HUES6 (cell line): ENCODE measurements at regions not wholly inside any gene's neighbourhood (a gene's known extent, or its start where the extent isn't known, plus 50 kb on each side); places are given as distances from the start of the nearest gene placed in this dataset.

Experiments used
- H3K27ac ChIP-seq: 2 replicates; pipeline ENCODE4 v1.7.0; 2013; ENCODE audit warnings: low read depth, mild to moderate bottlenecking, low read length, inconsistent platforms
- H3K27me3 ChIP-seq: 2 replicates; pipeline ENCODE4 v1.6.1; 2013; ENCODE audit warnings: low read length; ENCODE audit not compliant: control insufficient read depth, insufficient read depth
- H3K36me3 ChIP-seq: 2 replicates; pipeline ENCODE4 v1.6.1; 2013; ENCODE audit warnings: low read length; ENCODE audit not compliant: control insufficient read depth, insufficient read depth
- H3K4me1 ChIP-seq: 2 replicates; pipeline ENCODE4 v1.6.1; 2013; ENCODE audit warnings: low read length; ENCODE audit not compliant: control insufficient read depth, insufficient read depth
- H3K4me3 ChIP-seq: 2 replicates; pipeline ENCODE4 v1.5.1; 2013; ENCODE audit warnings: low read depth, low read length
- H3K9ac ChIP-seq: one replicate; pipeline ENCODE4 v1.6.1; 2013; ENCODE audit warnings: mild to moderate bottlenecking, low read length
- H3K9me3 ChIP-seq: 2 replicates; pipeline ENCODE4 v1.6.1; 2013; ENCODE audit warnings: low read depth, low read length; ENCODE audit not compliant: control insufficient read depth, insufficient read depth

DNA sequence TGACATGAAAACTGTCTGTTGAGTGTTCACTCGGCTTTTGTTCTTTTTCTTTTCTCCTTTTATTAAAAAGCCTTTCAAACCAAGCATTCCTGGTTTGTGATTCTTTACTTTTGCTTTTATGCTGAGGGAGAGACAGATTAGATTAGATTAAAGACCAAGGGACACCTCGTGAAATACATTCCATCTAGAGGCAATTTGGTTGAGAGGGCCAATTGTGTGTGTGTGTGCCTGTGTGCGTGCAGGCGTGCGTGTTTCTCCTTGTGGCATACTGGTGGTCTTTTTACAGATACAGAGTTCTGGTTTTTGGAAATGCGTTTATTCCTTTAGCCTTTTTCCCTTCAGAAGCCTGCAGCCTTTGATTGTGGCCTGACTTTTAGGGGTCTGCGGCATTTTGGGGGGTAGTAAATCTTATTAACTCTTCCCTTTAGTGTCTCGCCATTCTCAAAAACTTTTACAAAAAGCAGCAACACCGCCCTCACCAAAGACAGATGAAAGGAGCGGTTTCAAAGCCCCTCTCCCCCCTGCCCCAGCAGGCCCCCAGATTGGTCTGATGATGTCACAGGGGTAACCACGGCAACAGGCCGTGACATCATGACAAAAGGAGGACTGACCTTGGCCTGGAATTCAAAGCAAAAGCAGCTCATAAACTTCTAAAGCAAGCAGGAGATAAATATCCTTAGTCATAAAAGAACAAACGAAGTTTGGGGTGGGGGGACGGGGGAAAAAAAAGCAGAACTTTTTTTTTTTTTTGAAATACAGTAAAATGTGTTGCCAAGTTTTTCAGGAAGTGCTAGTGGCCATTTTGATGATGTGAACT is 84.1 kb upstream of the TBX3 start:
- no peaks in the 10 kb centered on the region; the same call in 1 of the 2 replicates for H3K4me1 ChIP-seq
- H3K9me3 ChIP-seq, result no peaks in the 10 kb centered on the region
- no peak overlapping the region for H3K27ac ChIP-seq
- H3K36me3 ChIP-seq, result no peaks in the 10 kb centered on the region
- no peaks in the 10 kb centered on the region for H3K27me3 ChIP-seq
- no peak overlapping the region for H3K4me3 ChIP-seq
- H3K9ac ChIP-seq, result no peak overlapping the region

- no peaks in the 10 kb centered on the region for H3K36me3 ChIP-seq
- H3K9me3 ChIP-seq, result no peaks in the 10 kb centered on the region
- H3K27me3 ChIP-seq, result no peaks in the 10 kb centered on the region
- no peak overlapping the region for H3K4me3 ChIP-seq
- H3K4me1 ChIP-seq, result no peaks in the 10 kb centered on the region; the same call in 1 of the 2 replicates
- H3K9ac ChIP-seq, result no peak overlapping the region
- no peak overlapping the region for H3K27ac ChIP-seq
Observed at GRCh38 chr12:114767084-114767760, 83.2 kb upstream of the TBX3 start.

- Histone ChIP-seq H3K27me3 (no peaks in the 10 kb centered on the region), H3K9me3 (no peaks in the 10 kb centered on the region), H3K4me1 (no peaks in the 10 kb centered on the region; the same call in 1 of the 2 replicates), H3K4me3 (no peak overlapping the region), H3K27ac (no peak overlapping the region), H3K9ac (no peak overlapping the region), H3K36me3 (no peaks in the 10 kb centered on the region)
Observed at GRCh38 chr12:114765960-114766691, 82.2 kb upstream of the TBX3 start.

GRCh38 chr12:114764510-114764909 is 80.5 kb upstream of the TBX3 start:
- Histone ChIP-seq H3K4me3 (no peak overlapping the region), H3K27me3 (no peaks in the 10 kb centered on the region), H3K36me3 (no peaks in the 10 kb centered on the region), H3K9me3 (no peaks in the 10 kb centered on the region), H3K27ac (no peak overlapping the region), H3K9ac (no peak overlapping the region), H3K4me1 (no peaks in the 10 kb centered on the region; the same call in 1 of the 2 replicates)

DNA sequence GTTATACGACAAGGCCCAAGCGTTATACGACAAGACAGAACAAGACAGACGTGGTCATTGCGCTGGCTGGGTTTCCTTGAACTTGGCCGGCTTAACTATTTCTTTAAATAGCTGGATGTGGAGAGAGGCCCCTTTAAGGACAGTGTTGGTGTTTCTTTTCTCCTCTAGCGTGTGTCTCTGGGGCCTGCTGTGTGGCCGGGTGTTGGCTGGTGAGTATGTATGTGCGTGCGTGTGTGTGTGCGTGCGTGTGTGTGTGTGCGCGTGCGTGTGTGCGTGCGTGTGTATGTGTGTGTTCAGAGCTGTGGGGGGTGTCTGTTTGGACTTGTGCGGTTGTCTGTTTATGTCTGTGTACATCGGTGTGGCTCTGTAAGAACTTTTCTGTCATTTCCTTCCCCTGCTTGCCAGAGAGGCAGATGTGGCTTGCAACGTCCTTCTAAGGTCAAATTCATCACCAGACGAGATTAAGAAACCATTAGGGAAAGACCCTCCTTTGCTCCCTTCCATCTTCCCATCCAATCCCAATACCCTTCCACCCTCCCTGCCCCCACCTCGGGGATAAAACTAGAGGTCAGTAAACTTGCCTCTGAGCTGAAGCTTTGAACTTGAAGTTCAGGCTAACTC is 78.6 kb upstream of the TBX3 start:
- H3K36me3 ChIP-seq, result no peaks in the 10 kb centered on the region
- no peak overlapping the region for H3K27ac ChIP-seq
- no peaks in the 10 kb centered on the region; the same call in 1 of the 2 replicates for H3K4me1 ChIP-seq
- H3K4me3 ChIP-seq, result no peak overlapping the region
- no peaks in the 10 kb centered on the region for H3K9me3 ChIP-seq
- no peak overlapping the region for H3K9ac ChIP-seq
- no peaks in the 10 kb centered on the region for H3K27me3 ChIP-seq

- Histone ChIP-seq H3K4me3 (no peak overlapping the region), H3K27me3 (no peaks in the 10 kb centered on the region), H3K4me1 (no peaks in the 10 kb centered on the region; the same call in 1 of the 2 replicates), H3K9ac (no peak overlapping the region), H3K36me3 (no peaks in the 10 kb centered on the region), H3K27ac (no peak overlapping the region), H3K9me3 (no peaks in the 10 kb centered on the region)
Observed at GRCh38 chr12:114760151-114760877, 76.3 kb upstream of the TBX3 start.

DNA sequence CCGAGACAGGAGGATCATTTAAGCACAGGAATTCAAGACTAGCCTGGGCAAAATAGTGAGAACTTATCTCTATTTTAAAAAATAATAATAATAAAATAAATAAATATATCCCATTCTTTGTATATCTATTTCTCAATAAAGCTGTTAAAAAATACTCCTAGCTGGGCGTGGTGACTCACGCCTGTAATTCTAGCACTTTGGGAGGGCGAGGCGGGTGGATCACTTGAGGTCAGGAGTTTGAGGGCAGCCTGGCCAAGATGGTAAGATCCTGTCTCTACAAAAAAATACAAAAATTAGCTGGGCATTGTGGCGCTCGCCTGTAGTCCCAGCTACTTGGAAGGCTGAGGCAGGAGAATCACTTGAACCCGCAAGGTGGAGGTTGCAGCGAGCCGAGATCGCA is 75.7 kb upstream of the TBX3 start:
- H3K27ac ChIP-seq, result no peak overlapping the region
- no peaks in the 10 kb centered on the region for H3K36me3 ChIP-seq
- no peaks in the 10 kb centered on the region for H3K27me3 ChIP-seq
- no peaks in the 10 kb centered on the region for H3K9me3 ChIP-seq
- H3K4me3 ChIP-seq, result no peak overlapping the region
- no peaks in the 10 kb centered on the region; the same call in 1 of the 2 replicates for H3K4me1 ChIP-seq
- H3K9ac ChIP-seq, result no peak overlapping the region

DNA sequence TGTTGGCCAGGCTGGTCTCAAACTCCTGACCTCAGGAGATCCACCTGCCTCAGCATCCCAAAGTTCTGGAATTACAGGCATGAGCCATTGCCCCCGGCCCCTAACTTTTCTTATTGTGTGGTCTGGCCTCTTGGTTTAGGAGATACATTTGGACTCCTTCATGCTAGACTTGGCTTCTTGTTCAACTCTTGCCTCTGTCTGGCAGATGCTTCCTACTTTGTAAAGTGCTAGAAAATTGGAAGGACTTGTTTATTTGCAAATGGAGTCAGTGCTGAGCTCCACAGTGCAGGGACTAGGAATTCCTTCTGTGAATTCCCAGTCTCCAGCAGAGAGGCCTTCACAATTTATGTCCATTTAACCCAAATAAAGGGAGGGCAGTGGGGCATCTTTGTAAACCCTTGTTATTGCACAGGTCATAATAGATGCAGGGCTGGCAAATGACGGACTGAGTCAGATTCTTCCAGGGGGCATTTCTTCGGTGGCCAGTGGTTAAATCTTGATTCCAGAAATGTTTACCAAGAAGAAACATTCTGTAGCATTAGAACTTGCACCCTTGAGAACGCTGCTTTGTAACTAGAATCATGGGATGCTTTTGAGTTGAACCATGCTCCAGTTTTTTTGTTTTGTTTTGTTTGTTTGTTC is 73.8 kb upstream of the TBX3 start:
- H3K4me1 ChIP-seq, result no peaks in the 10 kb centered on the region

DNA sequence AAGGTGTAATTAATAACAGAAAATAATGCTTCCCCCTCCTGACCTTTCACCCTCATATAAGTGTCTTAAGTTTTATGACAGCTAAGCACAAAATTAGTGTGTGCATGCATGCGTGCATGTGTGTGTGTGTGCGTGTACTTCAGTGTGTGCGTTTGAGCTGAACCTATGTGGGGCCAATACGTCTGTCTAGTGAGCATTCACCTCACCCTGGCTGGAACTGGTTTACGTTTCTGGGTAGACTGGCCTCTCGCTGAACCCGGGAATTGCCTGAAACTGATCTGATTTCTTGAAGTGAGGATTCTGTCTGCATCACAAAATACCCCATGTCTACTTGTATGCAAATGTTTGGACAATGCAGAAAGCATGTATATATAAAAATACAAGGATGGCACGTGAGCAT is 68.2 kb upstream of the TBX3 start:
- no peak overlapping the region for H3K4me3 ChIP-seq
- H3K36me3 ChIP-seq, result no peaks in the 10 kb centered on the region
- H3K4me1 ChIP-seq, result peaks cover 21% of the 10 kb centered on the region
- H3K9ac ChIP-seq, result no peak overlapping the region
- H3K27me3 ChIP-seq, result 0 out of 2 replicates have a peak, but pooled peaks cover 10% of the 10 kb centered on the region
- no peaks in the 10 kb centered on the region for H3K9me3 ChIP-seq
- H3K27ac ChIP-seq, result no peak overlapping the region

More for the DNA sequence above, 73.8 kb upstream of the TBX3 start:
- no peaks in the 10 kb centered on the region for H3K27me3 ChIP-seq
- no peak overlapping the region for H3K9ac ChIP-seq
- no peaks in the 10 kb centered on the region for H3K36me3 ChIP-seq
- no peak overlapping the region for H3K27ac ChIP-seq
- H3K9me3 ChIP-seq, result no peaks in the 10 kb centered on the region
- no peak overlapping the region for H3K4me3 ChIP-seq

DNA sequence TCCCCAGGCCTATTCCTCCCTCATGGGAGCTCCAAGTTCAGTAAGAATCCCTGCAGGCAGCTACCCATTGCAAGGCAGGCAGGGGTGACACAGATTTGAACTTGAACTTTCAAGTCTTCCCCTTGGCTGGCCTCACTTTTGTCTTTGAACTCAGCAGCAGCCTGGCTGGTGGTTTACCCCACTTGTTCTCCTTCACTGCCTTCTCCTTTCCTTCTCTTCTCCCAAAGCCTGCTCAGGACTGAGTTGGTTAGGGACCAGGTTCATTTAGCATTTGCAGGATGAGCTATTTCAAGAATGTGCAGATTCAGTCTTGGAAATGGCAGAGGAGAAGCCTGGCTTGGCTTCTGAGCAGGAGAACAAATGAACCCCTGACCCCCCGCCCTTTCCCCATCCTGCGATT is 67.7 kb upstream of the TBX3 start:
- no peak overlapping the region for H3K4me3 ChIP-seq
- 0 out of 2 replicates have a peak, but pooled peaks cover 10% of the 10 kb centered on the region for H3K27me3 ChIP-seq
- no peak overlapping the region for H3K27ac ChIP-seq
- no peaks in the 10 kb centered on the region for H3K9me3 ChIP-seq
- H3K9ac ChIP-seq, result no peak overlapping the region
- H3K4me1 ChIP-seq, result peaks cover 25% of the 10 kb centered on the region
- H3K36me3 ChIP-seq, result no peaks in the 10 kb centered on the region
